GM21529 (cell line): ENCODE measurements at regions not wholly inside any gene's neighbourhood (a gene's known extent, or its start where the extent isn't known, plus 50 kb on each side); places are given as distances from the start of the nearest gene placed in this dataset.
"Not testable (repeated sequence)": the region's sequence is repeated elsewhere in the genome, so short reads cannot be mapped to it uniquely, and the experiment has no call there.

Source experiments
- ATAC-seq: cut with Tn5 transposase; IDR thresholded peaks from one replicate; pipeline ENCODE4 v1.9.1; 2021; ENCODE audit not compliant: unreplicated experiment

DNA sequence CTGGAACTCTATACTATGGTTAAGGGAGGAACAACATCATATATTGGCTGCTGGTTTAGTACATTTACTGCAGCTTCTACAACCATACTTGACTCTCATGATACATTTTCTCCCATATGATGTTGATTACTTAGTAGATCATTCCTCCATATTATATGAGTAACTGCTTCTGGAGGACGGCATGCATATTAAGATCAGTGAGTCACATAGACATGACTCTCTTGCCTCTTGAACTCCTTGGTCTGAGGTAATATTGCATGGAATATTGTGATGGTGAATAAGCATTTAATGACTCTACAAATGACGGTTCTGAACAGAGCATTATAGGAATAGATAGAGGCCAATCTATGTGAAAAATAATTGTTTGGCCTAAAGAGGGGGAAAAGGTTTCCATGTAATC lies 418.8 kb upstream of the SPHKAP start:
- no peak for ATAC-seq

DNA sequence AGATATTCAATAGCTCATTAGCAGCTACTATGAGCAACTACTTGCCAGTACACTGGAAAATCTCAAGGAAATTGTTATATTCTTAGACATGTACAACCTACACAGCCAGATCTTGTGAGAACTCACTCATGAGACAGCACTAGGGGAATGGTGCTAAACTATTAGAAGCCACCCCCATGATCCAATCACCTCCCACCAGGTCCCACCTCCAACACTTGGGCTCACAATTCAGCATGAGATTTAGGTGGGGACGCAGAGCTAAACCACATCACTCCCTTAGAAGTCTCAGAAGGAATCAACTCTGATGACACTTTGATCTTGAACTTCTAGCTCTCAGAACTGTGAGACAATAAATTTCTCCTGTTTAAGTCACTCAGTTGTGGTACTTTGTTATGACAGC lies 418.3 kb upstream of the SPHKAP start:
- no peak for ATAC-seq

DNA sequence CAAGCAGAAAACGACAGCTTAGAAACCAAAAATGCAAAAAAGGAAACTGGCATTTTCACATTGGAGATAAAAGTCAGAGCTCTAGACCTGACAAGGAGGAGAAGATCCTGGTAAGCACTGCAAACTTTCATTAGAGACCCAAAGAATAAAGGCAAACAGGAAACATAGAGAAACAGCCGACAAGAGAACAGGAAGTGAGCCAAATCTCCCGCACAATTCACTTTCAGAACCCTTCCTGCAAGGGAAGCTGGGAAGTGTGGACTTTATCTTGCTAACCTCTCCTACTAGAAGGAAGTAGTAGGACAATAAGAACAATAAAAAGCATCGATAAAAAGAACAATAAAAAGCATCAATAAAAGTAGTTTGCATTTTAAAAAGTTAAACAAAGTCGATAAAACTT lies 417.8 kb upstream of the SPHKAP start:
- no peak for ATAC-seq

DNA sequence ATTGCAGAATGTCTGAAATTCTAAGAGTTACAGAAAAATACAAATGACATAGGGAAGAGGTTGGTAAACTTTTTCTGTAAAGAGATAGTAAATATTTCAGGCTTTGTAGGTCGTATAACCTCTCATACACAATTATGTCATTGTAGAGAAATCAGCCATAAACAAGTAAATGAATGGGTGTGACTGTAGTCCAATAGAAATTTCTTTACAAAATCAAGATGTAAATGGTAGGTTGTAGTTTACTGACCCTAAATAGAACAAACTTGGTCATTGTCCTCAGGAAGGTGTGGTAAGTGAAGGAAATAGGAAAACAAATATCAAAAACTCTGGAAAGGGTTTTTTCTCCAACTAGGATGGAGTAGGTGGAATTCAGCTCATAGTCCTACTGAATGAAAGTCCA lies 415.5 kb upstream of the SPHKAP start:
- no peak for ATAC-seq

DNA sequence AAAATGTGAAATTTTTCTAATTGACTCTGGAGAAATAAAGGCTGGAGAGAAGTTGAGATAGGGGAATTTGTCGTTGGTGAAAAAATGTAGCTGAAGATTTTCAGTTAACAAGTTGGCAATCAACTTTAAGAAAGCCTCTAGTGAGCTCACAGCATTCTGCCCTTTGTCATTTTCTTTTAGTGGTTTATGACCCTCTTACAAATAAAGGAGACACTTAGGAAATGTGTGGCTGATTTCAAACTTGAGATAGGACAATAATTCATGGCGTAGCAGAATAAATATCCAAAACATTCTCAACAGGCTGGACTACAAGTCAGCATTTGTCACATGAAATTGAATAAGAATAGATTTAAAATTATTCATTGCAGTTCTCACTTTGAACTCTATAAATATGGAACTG lies 412.5 kb upstream of the SPHKAP start:
- ATAC-seq: no peak

DNA sequence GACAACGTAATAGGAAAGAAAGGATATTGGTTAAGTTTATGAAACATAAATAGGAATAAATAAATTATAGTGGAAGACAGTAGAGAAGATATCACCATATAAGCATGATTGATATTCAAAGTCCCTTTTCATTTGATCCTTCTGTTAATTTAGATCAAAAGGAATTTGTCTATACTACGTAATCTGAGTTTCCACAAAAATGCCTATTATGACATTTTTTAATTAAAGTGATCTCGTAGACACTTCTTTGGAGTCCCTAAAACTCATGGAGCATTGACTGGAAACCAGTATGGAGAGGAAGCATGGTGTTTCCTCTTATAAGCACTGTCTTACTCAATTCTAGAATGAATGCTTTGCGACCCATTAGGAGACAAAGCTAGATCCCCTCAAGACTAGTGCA lies 411.4 kb upstream of the SPHKAP start:
- ATAC-seq: no peak

DNA sequence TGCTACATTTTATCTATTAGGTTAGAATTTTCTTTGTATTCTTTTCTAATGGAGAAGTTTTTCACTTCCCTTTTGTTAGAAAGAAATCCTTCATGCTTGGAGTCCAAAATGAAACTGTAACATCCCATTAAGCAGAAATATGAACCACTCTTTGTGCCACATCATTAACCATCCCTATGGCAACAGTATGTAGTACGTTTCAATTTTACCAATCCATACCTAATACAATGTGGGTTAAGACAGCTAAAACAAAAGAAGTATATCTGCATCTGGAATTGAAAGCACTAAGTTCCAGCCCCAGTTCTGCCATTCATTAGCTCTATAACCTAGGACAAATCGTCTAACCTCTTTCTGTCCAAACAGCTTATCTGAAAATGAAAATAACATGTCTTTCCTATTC lies 409.2 kb upstream of the SPHKAP start:
- peak; percentile 95 for ATAC-seq

DNA sequence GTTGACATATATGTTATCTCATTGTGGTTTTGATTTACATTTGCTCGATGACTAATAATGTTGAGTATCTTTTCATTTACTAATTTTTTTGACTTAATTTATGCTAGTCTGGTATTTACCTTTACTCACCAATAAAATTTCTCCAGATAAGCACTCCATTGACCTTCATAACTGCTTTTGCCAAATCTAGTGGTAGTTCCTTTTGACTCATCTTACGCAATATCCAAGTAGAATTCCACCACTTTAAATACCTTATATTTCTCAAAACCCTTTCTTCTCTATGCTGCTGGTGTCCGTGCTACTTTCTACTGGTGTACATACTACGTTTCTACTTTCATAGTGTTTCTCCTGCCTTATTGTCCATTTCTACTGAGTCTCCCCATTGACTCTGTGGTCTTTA lies 407.6 kb upstream of the SPHKAP start:
- no peak for ATAC-seq

DNA sequence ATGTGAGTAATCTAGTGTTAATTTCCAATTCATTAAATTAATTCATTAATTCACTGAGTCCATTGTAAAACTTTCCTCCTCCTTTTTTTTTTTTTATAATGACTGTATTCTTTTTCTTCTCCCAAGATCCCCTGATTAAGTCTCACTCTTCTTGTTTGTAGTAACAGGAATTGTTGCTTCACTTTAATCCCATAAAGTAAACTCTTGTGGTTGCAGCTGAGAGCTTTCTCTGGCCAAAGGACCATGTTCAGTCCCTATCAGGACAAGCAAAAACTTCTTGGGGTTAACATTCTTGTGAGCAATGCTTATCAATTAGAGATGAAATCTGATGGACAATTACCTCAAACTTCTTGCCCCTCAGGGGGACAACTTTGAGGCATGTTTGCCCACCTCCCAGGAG lies 400.2 kb upstream of the SPHKAP start:
- ATAC-seq: no peak

DNA sequence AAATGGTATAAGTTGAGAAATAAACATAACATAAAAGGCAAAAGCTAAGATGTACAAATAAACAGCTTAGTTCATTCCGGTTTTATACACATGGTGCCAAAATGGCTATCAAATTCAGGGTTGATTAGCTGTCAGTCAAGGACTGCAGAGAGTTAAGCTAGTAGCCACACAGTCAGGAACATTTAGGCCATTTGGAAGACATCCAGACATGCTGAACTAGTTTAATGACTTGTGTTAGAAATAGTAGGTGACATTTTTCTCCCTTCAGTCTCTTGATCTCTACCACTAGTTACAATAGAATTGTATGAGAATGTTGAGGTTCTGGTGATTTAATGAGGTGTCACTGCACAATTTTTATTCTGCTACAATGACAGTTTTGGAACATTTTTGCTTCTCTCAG lies 394.4 kb upstream of the SPHKAP start:
- ATAC-seq: no peak

DNA sequence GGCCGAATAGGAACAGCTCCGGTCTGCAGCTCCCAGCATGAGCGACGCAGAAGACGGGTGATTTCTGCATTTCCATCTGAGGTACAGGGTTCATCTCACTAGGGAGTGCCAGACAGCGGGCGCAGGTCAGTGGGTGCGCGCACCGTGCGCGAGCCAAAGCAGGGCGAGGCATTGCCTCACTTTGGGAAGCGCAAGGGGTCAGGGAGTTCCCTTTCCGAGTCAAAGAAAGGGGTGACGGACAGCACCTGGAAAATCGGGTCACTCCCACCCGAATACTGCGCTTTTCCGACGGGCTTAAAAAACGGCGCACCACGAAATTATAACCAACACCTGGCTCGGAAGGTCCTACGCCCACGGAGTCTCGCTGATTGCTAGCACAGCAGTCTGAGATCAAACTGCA lies 386.8 kb upstream of the SPHKAP start:
- ATAC-seq: not testable (repeated sequence)

DNA sequence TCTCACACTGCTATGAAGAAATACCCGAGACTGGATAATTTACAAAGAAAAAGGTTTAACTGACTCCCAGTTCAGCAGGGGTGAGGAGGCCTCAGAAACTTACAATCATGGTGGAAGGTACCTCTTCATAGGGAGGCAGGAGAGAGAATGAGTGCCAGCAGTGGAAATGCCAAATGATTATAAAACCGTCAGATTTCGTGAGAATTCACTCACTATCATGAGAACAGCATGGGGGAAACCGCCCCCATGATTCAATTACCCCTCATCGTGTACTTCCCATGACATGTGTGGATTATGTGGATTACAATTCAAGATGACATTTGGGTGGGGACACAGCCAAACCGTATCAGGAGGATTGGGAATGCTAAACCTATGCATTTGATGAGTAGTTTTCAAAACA lies 380.3 kb upstream of the SPHKAP start:
- no peak for ATAC-seq

DNA sequence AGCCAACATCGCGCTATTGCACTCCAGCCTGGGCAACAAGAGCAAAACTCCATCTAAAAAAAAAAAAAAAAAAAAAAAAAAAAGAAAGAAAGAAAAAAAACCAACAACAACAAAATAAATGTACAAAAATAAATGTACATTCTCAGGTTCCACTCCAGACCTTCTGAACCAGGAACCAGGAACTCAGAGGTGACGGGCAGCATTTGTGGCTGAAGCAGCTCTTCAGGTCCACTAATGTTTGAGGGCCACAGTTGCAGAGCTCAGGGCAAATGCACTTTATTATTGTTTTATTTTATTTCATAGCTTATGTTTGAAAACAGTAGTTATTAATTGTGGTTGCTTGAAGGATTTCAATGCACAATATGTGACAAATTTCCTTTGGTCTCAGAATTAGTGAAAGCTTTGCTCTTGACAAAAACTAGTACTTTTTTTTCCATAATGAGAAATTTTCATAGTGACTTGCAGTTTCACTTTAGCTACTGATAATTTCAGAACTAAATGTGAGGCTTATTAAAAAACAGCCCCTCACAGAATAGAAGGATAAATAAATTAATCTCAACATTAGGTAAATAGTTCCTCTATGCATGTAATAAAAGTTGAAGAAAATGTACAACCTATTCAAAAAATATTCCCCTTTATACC lies 378.4 kb upstream of the SPHKAP start:
- ATAC-seq: no peak

DNA sequence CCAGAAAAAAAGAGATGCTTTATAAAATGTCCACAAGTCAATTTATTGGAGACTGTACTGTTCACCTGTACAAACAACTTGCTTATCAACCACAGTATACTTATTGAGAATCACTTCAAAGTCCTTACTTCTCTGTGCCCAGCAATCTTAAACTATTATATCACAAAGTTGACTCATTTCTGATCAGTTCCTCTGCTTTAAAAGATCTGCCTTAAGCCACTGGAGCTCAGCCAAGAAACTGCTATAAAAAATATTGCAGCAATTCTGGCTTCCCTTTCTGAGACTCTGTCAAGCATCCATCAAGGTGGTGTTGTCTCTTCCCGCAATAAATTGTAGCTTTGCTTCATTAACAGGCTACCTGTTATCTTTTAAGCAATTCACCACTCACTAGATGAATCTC lies 375.2 kb upstream of the SPHKAP start:
- no peak for ATAC-seq

DNA sequence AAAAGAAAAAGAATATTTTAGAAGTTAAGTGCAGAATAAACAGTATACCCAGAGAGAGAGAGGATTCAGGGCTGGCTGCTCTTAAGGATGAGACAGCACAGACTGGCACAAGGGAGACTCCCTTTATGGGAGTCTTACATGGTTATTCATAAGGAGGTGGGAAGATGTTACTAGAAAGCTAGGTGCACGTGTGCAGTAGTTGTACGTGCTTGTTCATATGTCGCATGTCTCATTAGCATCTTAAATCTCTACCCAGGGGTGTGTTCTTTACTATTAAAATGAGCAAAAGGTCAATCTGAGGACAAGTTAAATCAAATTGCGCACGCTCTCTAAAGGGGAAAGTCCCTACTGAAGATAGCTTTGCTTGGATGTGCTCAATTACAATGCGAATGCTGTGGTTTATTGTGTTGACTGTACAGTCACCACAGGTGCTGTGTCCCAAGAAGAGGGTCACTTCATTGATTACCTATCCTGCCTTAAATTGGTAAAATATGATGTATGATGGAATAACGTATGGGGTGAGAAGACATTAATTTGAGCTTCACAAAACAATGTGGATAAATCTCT lies 368.0 kb upstream of the SPHKAP start:
- no peak for ATAC-seq

DNA sequence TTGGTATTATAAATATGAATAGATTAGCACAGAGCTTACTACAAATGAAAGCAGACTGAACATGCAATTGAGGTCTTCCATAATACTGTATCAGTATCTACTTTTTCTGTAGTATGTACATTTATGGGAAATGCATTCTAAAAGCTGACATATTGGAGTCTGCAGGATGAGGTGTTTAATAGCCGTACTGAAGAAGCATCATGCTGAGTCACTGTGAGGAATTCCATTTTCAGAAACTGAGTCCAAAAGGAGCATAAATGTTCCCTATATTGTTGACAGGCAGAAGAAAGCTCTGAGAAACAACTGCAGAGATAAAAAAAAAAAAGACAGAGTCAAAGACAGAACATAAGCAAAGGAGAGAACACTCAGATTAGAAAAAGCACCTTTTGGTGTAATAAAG lies 366.7 kb upstream of the SPHKAP start:
- no peak for ATAC-seq

DNA sequence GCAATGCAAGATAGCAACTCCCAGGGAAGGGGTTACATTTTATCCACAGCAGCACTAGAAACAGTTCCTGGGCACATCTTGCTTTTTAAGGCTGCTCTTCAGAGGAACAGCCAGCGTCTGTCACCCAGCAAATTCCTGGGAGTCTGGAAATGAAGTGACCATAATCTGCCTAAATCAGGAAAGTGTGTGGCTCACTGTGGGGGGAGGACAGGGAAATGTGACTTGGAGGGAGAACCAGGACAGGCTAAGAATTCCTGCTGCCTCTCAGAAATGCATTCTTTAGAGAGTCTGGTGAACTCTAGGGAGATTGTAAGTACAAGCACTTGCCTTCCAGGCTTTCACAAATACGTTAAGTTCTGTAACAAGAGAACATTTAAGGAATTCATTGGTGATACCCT lies 364.3 kb upstream of the SPHKAP start:
- ATAC-seq: no peak

DNA sequence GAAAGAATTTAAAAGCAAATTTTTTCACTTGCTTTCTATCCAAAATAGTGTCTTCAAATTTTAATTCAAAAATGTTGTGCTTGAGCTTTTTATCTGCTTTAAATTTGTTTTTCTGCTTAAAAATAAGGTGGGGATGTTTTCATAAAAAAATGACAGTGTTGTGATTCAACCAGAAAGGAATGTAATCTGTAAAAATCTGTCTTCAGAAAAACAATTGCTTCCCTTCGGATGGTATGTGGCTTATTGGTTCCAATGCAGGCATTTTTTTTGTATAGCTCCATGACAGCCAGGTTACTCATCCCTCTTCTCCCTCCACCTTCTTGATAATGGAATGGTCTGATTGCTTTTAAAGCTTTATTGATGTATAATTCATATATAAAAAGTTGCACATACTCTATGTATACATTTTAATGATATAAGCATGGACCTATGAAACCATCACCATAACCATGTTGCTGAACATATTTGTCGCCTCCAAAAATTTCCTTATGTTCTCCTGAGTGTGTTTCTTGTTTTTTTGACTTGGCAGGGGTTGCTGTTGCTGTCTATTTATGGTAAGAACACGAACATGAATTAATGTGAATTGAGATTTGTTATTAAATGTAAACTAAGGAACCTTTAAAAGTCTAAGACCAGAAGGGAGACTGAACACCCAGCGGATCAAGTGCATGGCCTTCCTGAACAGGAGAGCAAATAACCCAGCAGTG lies 363.7 kb upstream of the SPHKAP start:
- ATAC-seq: no peak

DNA sequence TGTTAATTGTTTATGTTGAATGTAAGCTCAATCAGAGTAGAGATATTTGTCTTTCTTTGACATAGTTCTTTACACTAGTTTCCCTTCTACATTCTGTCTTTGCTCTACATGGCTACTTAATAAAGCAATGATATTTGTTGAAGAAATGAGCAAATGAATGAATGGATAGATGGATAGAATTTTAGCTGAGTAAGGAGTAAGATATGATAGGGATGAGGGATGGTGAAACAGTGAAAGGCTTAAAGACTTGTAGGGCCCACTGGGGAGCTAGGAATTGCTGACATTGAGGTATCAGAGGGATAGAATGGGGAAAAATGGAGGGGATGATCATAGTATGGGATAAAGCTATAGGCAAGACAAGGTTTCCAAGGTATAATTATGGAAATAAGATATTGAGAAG lies 361.6 kb upstream of the SPHKAP start:
- ATAC-seq: no peak

DNA sequence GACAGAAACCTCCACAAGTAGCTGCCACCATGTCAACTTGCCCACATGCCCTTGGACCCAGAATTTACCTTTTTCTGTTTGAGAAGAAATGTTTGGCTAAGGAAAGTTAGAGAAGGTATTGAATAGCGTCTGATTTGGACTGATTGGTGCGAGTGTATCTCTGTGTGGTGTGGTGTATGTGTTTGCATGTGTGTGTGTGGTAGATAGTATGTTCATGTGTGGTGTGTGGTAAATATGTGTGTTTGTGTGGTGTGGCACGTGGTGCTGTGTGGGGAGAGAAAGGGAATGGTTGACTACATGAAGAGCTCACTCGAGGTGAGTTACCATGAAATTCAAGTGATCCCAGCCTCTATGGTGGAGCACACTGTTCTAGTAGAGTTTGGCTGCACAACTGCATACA lies 360.8 kb upstream of the SPHKAP start:
- ATAC-seq: no peak

DNA sequence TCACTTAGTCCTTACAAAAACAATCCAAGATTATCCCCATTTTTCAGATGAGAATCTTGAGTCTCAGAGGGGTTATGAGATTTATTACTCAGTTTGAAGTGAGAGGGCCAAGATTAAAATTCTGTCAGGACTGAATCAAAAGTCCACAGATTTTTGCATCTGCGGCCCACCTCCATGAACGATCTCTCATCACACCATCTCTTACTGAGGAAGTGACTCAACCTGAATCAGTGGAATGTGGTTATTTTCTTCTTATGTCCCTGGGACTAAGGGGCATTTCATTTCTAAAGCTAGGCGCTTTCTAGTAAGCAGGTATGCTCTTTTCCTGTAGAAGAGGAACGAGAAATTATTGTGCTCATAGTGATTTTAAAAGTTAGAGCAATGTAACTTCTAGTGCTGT lies 360.3 kb upstream of the SPHKAP start:
- ATAC-seq: no peak

DNA sequence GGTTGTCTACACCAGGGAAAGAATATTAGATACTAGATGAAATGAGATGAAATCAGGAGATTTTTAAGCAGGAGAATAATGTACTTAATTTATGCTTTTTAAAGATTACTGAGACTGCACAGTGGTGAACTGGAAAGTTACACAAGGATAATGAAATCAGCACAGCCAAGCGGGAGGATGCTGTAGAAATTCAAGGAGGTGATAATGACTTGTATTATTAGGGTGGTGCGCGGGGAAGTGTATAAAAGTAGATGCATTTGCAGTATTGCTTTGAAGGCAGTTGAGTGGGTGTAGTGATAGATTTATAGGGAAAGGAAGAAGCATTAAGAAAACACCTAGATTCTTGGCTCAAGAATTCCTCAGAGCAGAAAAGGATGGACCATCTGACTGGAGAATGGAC lies 359.5 kb upstream of the SPHKAP start:
- ATAC-seq: no peak

DNA sequence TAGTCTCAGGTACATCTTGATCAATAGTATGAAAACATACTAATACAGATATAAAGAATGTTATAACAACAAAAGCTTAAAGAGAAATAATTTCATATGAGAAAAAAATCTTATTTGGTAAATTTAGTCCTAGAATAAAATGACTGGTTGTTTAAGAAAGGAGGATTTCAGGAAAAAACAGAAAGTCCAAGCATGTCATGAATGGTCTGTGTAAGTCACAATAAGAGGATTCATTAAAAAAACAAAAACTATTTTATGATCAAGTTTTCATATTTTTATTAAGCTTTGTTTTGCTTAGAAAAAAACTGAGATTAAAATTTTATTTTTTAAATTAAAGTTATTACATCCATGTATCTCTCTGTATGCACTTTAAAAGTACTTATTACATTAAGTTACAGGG lies 353.9 kb upstream of the SPHKAP start:
- no peak for ATAC-seq
